ENCODE measurements at regions not wholly inside any gene's neighbourhood (a gene's known extent, or its start where the extent isn't known, plus 50 kb on each side); places are given as distances from the start of the nearest gene placed in this dataset.

- no peaks in the 10 kb centered on the region for H3K36me3 ChIP-seq (ENCODE audit: control insufficient read depth in 2 of 2, insufficient read depth in 2 of 2, low read length in 2 of 2)
- H3K9ac ChIP-seq (ENCODE audit: low read depth in 1 of 2, low read length in 2 of 2), result no peak overlapping the region
- H3K9me3 ChIP-seq (ENCODE audit: control insufficient read depth in 2 of 2, low read length in 2 of 2), result no peaks in the 10 kb centered on the region
- peaks cover 0 to 2% of the 10 kb centered on the region in 2 donors for H3K27me3 ChIP-seq (ENCODE audit: control insufficient read depth in 2 of 2, insufficient read depth in 2 of 2, low read length in 2 of 2)
- no peak overlapping the region for H3K27ac ChIP-seq (ENCODE audit: low read depth in 2 of 2, low read length in 2 of 2)
- H3K4me3 ChIP-seq (ENCODE audit: low read length in 2 of 2), result no peak overlapping the region
- no peaks in the 10 kb centered on the region for H3K4me1 ChIP-seq (ENCODE audit: control insufficient read depth in 2 of 2, insufficient read depth in 2 of 2, low read length in 2 of 2)
Observed at GRCh38 chr5:171644536-171644935, 141.1 kb upstream of the SMIM23 start.

DNA sequence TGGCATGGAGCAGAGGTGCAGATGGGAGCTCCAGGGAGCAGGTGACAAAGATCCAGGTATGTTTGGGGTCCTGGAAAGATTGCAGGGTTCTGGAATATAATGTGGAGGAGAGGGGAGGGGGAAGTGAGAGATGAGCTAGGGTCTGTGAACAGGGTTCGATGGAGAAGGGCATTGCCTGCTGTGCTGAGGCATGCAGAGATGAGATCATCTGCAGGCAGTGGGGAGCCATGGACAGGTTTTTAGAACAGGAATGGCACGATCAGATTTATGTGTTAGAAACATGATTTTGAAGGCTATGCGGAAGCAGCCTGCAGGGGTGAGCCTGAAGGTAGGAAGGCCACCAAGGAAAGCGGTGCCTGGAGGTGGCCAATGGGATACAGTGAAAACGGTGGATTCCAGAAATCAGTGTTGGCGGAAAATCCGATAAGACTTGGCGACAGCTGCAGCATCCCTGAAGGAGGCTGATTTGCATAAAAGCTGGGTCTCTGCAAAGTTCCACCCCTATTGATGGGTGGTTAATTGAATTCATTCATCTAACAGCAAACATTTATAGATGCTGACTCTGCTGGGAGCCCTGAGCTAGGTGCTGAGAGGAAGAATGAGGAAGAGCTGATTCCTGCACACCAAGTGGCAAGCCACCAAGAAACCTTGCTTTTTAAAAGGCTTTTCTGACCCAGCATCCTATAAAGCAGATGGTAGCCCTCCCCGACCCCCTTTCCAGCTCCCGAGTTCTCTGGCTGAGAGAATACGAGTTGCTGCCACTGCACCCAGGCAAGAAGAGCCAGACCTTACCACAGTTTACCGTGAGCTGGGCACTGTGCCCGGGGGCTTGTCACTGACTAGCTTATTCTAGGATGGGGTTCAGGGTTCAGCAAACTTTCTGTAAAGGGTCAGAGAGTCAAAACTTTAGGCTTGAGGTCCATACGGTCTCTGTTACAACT, 139.2 kb upstream of the SMIM23 start:
- Histone ChIP-seq H3K27me3 (ENCODE audit: control insufficient read depth in 2 of 2, insufficient read depth in 2 of 2, low read length in 2 of 2) (peaks cover 0 to 2% of the 10 kb centered on the region in 2 donors), H3K4me1 (ENCODE audit: control insufficient read depth in 2 of 2, insufficient read depth in 2 of 2, low read length in 2 of 2) (no peaks in the 10 kb centered on the region), H3K27ac (ENCODE audit: low read depth in 2 of 2, low read length in 2 of 2) (no peak overlapping the region), H3K4me3 (ENCODE audit: low read length in 2 of 2) (no peak overlapping the region), H3K9ac (ENCODE audit: low read depth in 1 of 2, low read length in 2 of 2) (no peak overlapping the region), H3K36me3 (ENCODE audit: control insufficient read depth in 2 of 2, insufficient read depth in 2 of 2, low read length in 2 of 2) (no peaks in the 10 kb centered on the region), H3K9me3 (ENCODE audit: control insufficient read depth in 2 of 2, low read length in 2 of 2) (no peaks in the 10 kb centered on the region)

DNA sequence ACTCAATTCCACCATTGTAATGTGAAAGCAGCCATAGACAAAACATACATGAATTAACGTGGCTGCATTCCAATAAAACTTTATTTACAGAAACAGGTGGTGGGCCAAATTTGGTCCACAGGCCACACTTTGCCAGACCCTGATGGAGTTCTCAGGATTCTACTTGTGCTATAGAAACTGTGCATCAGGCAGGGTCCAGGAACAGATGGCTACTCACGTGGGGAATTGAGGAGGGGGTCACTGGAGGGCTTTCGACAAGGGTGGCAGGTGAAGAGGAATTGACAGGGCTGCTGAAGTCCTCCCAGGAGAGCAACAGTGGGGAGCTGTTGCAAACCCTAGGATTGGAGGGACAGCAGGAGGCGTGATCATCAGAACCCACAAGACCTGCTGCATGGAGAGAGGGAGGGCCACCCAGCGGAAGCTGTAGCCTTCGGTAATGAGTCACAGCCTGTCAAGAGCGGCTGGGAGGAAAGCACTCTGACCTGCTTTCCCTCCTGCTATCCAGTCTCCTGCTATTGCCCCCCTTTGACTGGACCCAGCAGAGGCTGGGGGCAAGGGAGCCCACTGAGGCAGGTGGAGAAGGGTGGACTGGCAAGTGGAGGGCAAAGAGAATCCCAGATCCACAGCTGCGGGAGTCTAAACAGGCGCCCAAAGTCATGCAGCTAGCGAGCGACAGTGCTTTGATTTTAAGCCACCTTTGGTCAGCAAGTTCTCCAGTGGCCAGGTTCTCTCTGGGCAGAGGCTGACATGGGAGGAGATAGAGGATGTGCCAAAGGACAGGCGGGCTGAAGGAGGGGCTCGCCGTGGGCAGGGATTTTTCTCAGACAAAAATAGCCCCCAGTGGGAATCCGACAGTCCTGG, 138.3 kb upstream of the SMIM23 start:
- no peak overlapping the region for H3K4me3 ChIP-seq (ENCODE audit: low read length in 2 of 2)
- no peak overlapping the region for H3K27ac ChIP-seq (ENCODE audit: low read depth in 2 of 2, low read length in 2 of 2)
- H3K27me3 ChIP-seq (ENCODE audit: control insufficient read depth in 2 of 2, insufficient read depth in 2 of 2, low read length in 2 of 2), result peaks cover 0 to 2% of the 10 kb centered on the region in 2 donors
- H3K4me1 ChIP-seq (ENCODE audit: control insufficient read depth in 2 of 2, insufficient read depth in 2 of 2, low read length in 2 of 2), result no peaks in the 10 kb centered on the region
- H3K9ac ChIP-seq (ENCODE audit: low read depth in 1 of 2, low read length in 2 of 2), result no peak overlapping the region
- no peaks in the 10 kb centered on the region for H3K36me3 ChIP-seq (ENCODE audit: control insufficient read depth in 2 of 2, insufficient read depth in 2 of 2, low read length in 2 of 2)
- H3K9me3 ChIP-seq (ENCODE audit: control insufficient read depth in 2 of 2, low read length in 2 of 2), result no peaks in the 10 kb centered on the region

DNA sequence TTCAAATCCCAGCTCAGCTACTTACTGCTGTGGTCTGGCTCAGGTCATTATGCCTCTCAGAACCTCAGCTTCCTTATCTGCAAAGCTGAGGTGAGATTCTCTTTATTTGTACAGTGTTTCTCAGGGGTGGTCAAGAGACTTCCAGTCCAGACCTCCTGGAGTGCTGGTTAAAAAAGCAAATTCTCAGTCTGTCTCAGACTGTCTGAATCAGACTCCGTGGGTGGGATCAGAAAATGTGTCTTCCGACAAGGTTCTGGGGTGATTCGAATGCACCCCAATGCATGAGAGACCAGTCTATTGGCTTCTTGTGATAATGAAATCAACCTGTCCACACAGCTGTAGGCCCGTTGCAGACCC, 137.7 kb upstream of the SMIM23 start:
- Histone ChIP-seq H3K4me3 (ENCODE audit: low read length in 2 of 2) (no peak overlapping the region), H3K9me3 (ENCODE audit: control insufficient read depth in 2 of 2, low read length in 2 of 2) (no peaks in the 10 kb centered on the region), H3K27me3 (ENCODE audit: control insufficient read depth in 2 of 2, insufficient read depth in 2 of 2, low read length in 2 of 2) (peaks cover 0 to 2% of the 10 kb centered on the region in 2 donors), H3K36me3 (ENCODE audit: control insufficient read depth in 2 of 2, insufficient read depth in 2 of 2, low read length in 2 of 2) (no peaks in the 10 kb centered on the region), H3K4me1 (ENCODE audit: control insufficient read depth in 2 of 2, insufficient read depth in 2 of 2, low read length in 2 of 2) (no peaks in the 10 kb centered on the region), H3K9ac (ENCODE audit: low read depth in 1 of 2, low read length in 2 of 2) (no peak overlapping the region), H3K27ac (ENCODE audit: low read depth in 2 of 2, low read length in 2 of 2) (no peak overlapping the region)

GRCh38 chr5:171648279-171649074, 137.1 kb upstream of the SMIM23 start:
- H3K4me3 ChIP-seq (ENCODE audit: low read length in 2 of 2), result no peak overlapping the region
- no peaks in the 10 kb centered on the region for H3K36me3 ChIP-seq (ENCODE audit: control insufficient read depth in 2 of 2, insufficient read depth in 2 of 2, low read length in 2 of 2)
- no peak overlapping the region for H3K27ac ChIP-seq (ENCODE audit: low read depth in 2 of 2, low read length in 2 of 2)
- no peaks in the 10 kb centered on the region for H3K4me1 ChIP-seq (ENCODE audit: control insufficient read depth in 2 of 2, insufficient read depth in 2 of 2, low read length in 2 of 2)
- H3K9ac ChIP-seq (ENCODE audit: low read depth in 1 of 2, low read length in 2 of 2), result no peak overlapping the region
- no peaks in the 10 kb centered on the region for H3K9me3 ChIP-seq (ENCODE audit: control insufficient read depth in 2 of 2, low read length in 2 of 2)
- H3K27me3 ChIP-seq (ENCODE audit: control insufficient read depth in 2 of 2, insufficient read depth in 2 of 2, low read length in 2 of 2), result peaks cover 0 to 2% of the 10 kb centered on the region in 2 donors

- H3K9me3 ChIP-seq (ENCODE audit: control insufficient read depth in 2 of 2, low read length in 2 of 2), result no peaks in the 10 kb centered on the region
- no peaks in the 10 kb centered on the region for H3K36me3 ChIP-seq (ENCODE audit: control insufficient read depth in 2 of 2, insufficient read depth in 2 of 2, low read length in 2 of 2)
- no peak overlapping the region for H3K27ac ChIP-seq (ENCODE audit: low read depth in 2 of 2, low read length in 2 of 2)
- H3K4me3 ChIP-seq (ENCODE audit: low read length in 2 of 2), result no peak overlapping the region
- H3K27me3 ChIP-seq (ENCODE audit: control insufficient read depth in 2 of 2, insufficient read depth in 2 of 2, low read length in 2 of 2), result peaks cover 0 to 2% of the 10 kb centered on the region in 2 donors
- no peaks in the 10 kb centered on the region for H3K4me1 ChIP-seq (ENCODE audit: control insufficient read depth in 2 of 2, insufficient read depth in 2 of 2, low read length in 2 of 2)
- H3K9ac ChIP-seq (ENCODE audit: low read depth in 1 of 2, low read length in 2 of 2), result no peak overlapping the region
Observed at GRCh38 chr5:171649075-171649401, 136.6 kb upstream of the SMIM23 start.

GRCh38 chr5:171650597-171650996, 135.0 kb upstream of the SMIM23 start:
- Histone ChIP-seq H3K36me3 (ENCODE audit: control insufficient read depth in 2 of 2, insufficient read depth in 2 of 2, low read length in 2 of 2) (no peaks in the 10 kb centered on the region), H3K9ac (ENCODE audit: low read depth in 1 of 2, low read length in 2 of 2) (no peak overlapping the region), H3K27me3 (ENCODE audit: control insufficient read depth in 2 of 2, insufficient read depth in 2 of 2, low read length in 2 of 2) (peaks cover 0 to 5% of the 10 kb centered on the region in 2 donors), H3K27ac (ENCODE audit: low read depth in 2 of 2, low read length in 2 of 2) (no peak overlapping the region), H3K4me3 (ENCODE audit: low read length in 2 of 2) (no peak overlapping the region), H3K4me1 (ENCODE audit: control insufficient read depth in 2 of 2, insufficient read depth in 2 of 2, low read length in 2 of 2) (no peaks in the 10 kb centered on the region), H3K9me3 (ENCODE audit: control insufficient read depth in 2 of 2, low read length in 2 of 2) (no peaks in the 10 kb centered on the region)

DNA sequence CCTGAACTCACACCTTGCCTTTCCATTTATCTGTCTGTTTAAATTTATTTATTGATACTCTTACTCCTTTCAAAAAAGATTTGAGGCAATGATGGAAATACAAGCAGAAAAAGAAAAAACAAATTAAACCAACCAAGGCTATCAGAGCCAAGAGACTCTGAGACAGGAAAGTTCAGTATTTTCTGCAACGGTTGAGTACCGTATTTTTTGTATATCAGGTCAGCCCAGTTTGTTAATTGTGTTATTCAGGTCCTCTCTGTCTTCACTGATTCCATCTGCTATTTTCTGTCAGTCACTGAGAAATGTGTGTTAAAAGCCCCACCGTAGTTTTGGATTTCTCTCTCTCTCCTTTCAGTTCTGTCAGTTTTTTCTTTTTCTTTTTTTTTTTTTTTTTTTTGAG, 134.5 kb upstream of the SMIM23 start:
- peaks cover 0 to 5% of the 10 kb centered on the region in 2 donors for H3K27me3 ChIP-seq (ENCODE audit: control insufficient read depth in 2 of 2, insufficient read depth in 2 of 2, low read length in 2 of 2)
- no peaks in the 10 kb centered on the region for H3K4me1 ChIP-seq (ENCODE audit: control insufficient read depth in 2 of 2, insufficient read depth in 2 of 2, low read length in 2 of 2)
- H3K9ac ChIP-seq (ENCODE audit: low read depth in 1 of 2, low read length in 2 of 2), result no peak overlapping the region
- no peak overlapping the region for H3K27ac ChIP-seq (ENCODE audit: low read depth in 2 of 2, low read length in 2 of 2)
- no peaks in the 10 kb centered on the region for H3K36me3 ChIP-seq (ENCODE audit: control insufficient read depth in 2 of 2, insufficient read depth in 2 of 2, low read length in 2 of 2)
- H3K4me3 ChIP-seq (ENCODE audit: low read length in 2 of 2), result no peak overlapping the region
- H3K9me3 ChIP-seq (ENCODE audit: control insufficient read depth in 2 of 2, low read length in 2 of 2), result no peaks in the 10 kb centered on the region

DNA sequence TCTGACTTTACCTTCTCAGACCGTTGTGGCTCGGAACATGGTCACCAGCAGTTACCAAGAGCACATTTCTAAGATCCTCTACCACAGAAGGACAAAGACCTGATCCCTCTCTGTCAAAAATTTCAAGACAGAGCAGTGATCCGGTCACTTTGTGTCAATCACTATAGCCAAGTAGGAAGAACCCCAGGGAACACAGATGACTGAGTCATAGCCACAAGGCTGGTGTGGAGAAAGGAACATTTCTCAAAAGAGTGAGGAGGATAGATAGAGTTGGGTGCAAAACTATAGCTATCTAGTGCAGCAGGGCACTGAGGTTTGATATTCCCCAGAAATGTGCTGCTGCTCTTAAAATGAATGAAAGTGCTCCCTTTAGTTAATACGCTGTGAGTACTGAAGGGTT, 130.7 kb upstream of the SMIM23 start:
- Histone ChIP-seq H3K4me3 (ENCODE audit: low read length in 2 of 2) (no peak overlapping the region), H3K27ac (ENCODE audit: low read depth in 2 of 2, low read length in 2 of 2) (no peak overlapping the region), H3K27me3 (ENCODE audit: control insufficient read depth in 2 of 2, insufficient read depth in 2 of 2, low read length in 2 of 2) (peaks cover 0 to 3% of the 10 kb centered on the region in 2 donors), H3K9ac (ENCODE audit: low read depth in 1 of 2, low read length in 2 of 2) (no peak overlapping the region), H3K9me3 (ENCODE audit: control insufficient read depth in 2 of 2, low read length in 2 of 2) (no peaks in the 10 kb centered on the region), H3K4me1 (ENCODE audit: control insufficient read depth in 2 of 2, insufficient read depth in 2 of 2, low read length in 2 of 2) (no peaks in the 10 kb centered on the region), H3K36me3 (ENCODE audit: control insufficient read depth in 2 of 2, insufficient read depth in 2 of 2, low read length in 2 of 2) (no peaks in the 10 kb centered on the region)
